Hematopoietic multipotent progenitor cell treated with erythropoietin and hydrocortisone succinate and interleukin-3 and kit ligand, for 8 days (in vitro differentiated cells): ENCODE measurements at regions not wholly inside any gene's neighbourhood (a gene's known extent, or its start where the extent isn't known, plus 50 kb on each side); places are given as distances from the start of the nearest gene placed in this dataset.
A peak's percentile ranks its signal among the peaks of the same experiment; 100 is the strongest.

Experiments
- DNase-seq: peaks from one replicate; pipeline ENCODE4 v3.0.0-alpha.2; 2015

- DNase-seq: no peak
Observed at GRCh38 chr1:68970571-68970970, 473.7 kb upstream of the DEPDC1 start.

- DNase-seq: no peak
Observed at GRCh38 chr1:68973459-68974244, 476.8 kb upstream of the DEPDC1 start.

GRCh38 chr1:68974447-68974846 lies 477.6 kb upstream of the DEPDC1 start:
- DNase-seq: no peak

GRCh38 chr1:68975212-68975933 lies 478.5 kb upstream of the DEPDC1 start:
- DNase-seq: no peak

- no peak for DNase-seq
Observed at GRCh38 chr1:68976916-68977610, 480.2 kb upstream of the DEPDC1 start.

- no peak for DNase-seq
Observed at GRCh38 chr1:68979891-68980290, 483.0 kb upstream of the DEPDC1 start.

- DNase-seq: no peak
Observed at GRCh38 chr1:68984289-68984688, 487.4 kb upstream of the DEPDC1 start.

GRCh38 chr1:68994096-68994495 lies 497.2 kb upstream of the DEPDC1 start:
- DNase-seq: no peak

- no peak for DNase-seq
Observed at GRCh38 chr1:69016468-69016867, 519.6 kb upstream of the DEPDC1 start.

GRCh38 chr1:69029649-69030048 lies 532.8 kb upstream of the DEPDC1 start:
- DNase-seq: no peak

GRCh38 chr1:69038379-69038778 lies 529.3 kb upstream of the LRRC7 start:
- DNase-seq: no peak

GRCh38 chr1:69045572-69045971 lies 522.1 kb upstream of the LRRC7 start:
- DNase-seq: no peak

GRCh38 chr1:69055194-69055593 lies 512.5 kb upstream of the LRRC7 start:
- peak; percentile 83 for DNase-seq

- no peak for DNase-seq
Observed at GRCh38 chr1:69058454-69058853, 509.3 kb upstream of the LRRC7 start.

- DNase-seq: no peak
Observed at GRCh38 chr1:69070660-69071373, 496.9 kb upstream of the LRRC7 start.

GRCh38 chr1:69073176-69073575 lies 494.5 kb upstream of the LRRC7 start:
- peak; percentile 5 for DNase-seq

GRCh38 chr1:69076631-69077030 lies 491.1 kb upstream of the LRRC7 start:
- DNase-seq: no peak

- no peak for DNase-seq
Observed at GRCh38 chr1:69077198-69077597, 490.5 kb upstream of the LRRC7 start.

- no peak for DNase-seq
Observed at GRCh38 chr1:69077633-69078032, 490.1 kb upstream of the LRRC7 start.

- no peak for DNase-seq
Observed at GRCh38 chr1:69081668-69082067, 486.1 kb upstream of the LRRC7 start.

- DNase-seq: no peak
Observed at GRCh38 chr1:69082312-69082711, 485.4 kb upstream of the LRRC7 start.

- DNase-seq: no peak
Observed at GRCh38 chr1:69086148-69086547, 481.6 kb upstream of the LRRC7 start.

- DNase-seq: no peak
Observed at GRCh38 chr1:69088571-69088970, 479.2 kb upstream of the LRRC7 start.
